Calu3 (cell line): ENCODE measurements at regions not wholly inside any gene's neighbourhood (a gene's known extent, or its start where the extent isn't known, plus 50 kb on each side); places are given as distances from the start of the nearest gene placed in this dataset.
"Not testable (repeated sequence)": the region's sequence is repeated elsewhere in the genome, so short reads cannot be mapped to it uniquely, and the experiment has no call there.

Experiments
- BruUV-seq: library from RNA; stranded (reverse); fragments of 400-500 nt; replicated peaks from 2 replicates; lab custom pipeline; 2021; lab: Mats Ljungman, UMichigan
- CTCF ChIA-PET: fragments of 300-600 bp; sonication (Branson Sonifier 250); formaldehyde crosslinking; loops from one replicate; lab custom pipeline; 2022; ENCODE audit warnings: antibody characterized with exemption; lab: Charles Lee
- DNase-seq: peaks from one replicate; pipeline ENCODE4 v3.0.0; 2022
- H3K27ac Mint-ChIP-seq: one replicate; pipeline ENCODE4 v1.8.0; 2022; ENCODE audit warnings: mixed read lengths; ENCODE audit not compliant: unreplicated experiment
- H3K27me3 Mint-ChIP-seq: one replicate; pipeline ENCODE4 v1.8.0; 2022; ENCODE audit warnings: mixed read lengths; ENCODE audit not compliant: unreplicated experiment
- H3K36me3 Mint-ChIP-seq: one replicate; pipeline ENCODE4 v1.8.0; 2022; ENCODE audit warnings: mild to moderate bottlenecking, moderate library complexity, mixed read lengths; ENCODE audit not compliant: insufficient read depth, unreplicated experiment
- H3K4me1 Mint-ChIP-seq: one replicate; pipeline ENCODE4 v1.8.0; 2022; ENCODE audit warnings: mild to moderate bottlenecking, low read depth, mixed read lengths; ENCODE audit not compliant: unreplicated experiment
- H3K4me3 Mint-ChIP-seq: one replicate; pipeline ENCODE4 v1.8.0; 2022; ENCODE audit warnings: mild to moderate bottlenecking, low read depth, moderate library complexity, mixed read lengths; ENCODE audit not compliant: unreplicated experiment
- H3K9me3 Mint-ChIP-seq: one replicate; pipeline ENCODE4 v1.8.0; 2022; ENCODE audit warnings: low read depth, mixed read lengths; ENCODE audit not compliant: unreplicated experiment
- intact Hi-C: fragments of 100-400 bp; cut with micrococcal nuclease; formaldehyde crosslinking; loops from one replicate; pipeline ENCODE4 v1.10.0; 2022; ENCODE audit not compliant: unreplicated experiment
- TF ChIP-seq, protein P1 (sequence below): fragments of 200-600 bp; IDR thresholded peaks from one replicate; pipeline ENCODE4 v1.8.0; 2022; ENCODE audit warnings: antibody characterized with exemption; ENCODE audit not compliant: unreplicated experiment

DNA sequence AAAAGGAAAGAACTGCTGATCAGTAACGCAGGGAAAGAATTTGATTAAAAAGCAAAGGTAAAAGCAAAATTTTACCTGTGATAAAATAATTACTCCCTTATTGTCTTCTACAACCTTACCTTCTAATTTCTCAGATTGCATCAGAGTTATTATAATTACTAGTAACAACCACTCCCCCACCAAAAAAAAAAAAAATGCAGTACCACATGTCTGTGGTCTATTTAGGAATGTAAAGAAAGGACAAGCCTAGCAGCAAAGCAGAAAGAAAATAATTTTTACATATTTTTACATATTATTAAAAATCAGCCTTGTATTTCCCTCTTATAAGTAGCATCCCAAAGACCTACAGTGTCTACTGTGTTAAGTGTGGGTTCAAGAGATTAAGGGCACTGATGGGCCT is 430.4 kb downstream of the TFEC start:
- H3K27me3 Mint-ChIP-seq, result no peaks in the 10 kb centered on the region
- intact Hi-C loops, result no loop called here
- DNase-seq, result no peak
- BruUV-seq, result no TSS peak
- no peaks in the 10 kb centered on the region for H3K36me3 Mint-ChIP-seq
- no peak overlapping the region for H3K4me3 Mint-ChIP-seq
- H3K4me1 Mint-ChIP-seq, result no peaks in the 10 kb centered on the region
- H3K27ac Mint-ChIP-seq, result no peak overlapping the region
- CTCF ChIA-PET, result no interaction called here
- H3K9me3 Mint-ChIP-seq, result peaks cover 11% of the 10 kb centered on the region
- TF ChIP-seq, protein P1, sequence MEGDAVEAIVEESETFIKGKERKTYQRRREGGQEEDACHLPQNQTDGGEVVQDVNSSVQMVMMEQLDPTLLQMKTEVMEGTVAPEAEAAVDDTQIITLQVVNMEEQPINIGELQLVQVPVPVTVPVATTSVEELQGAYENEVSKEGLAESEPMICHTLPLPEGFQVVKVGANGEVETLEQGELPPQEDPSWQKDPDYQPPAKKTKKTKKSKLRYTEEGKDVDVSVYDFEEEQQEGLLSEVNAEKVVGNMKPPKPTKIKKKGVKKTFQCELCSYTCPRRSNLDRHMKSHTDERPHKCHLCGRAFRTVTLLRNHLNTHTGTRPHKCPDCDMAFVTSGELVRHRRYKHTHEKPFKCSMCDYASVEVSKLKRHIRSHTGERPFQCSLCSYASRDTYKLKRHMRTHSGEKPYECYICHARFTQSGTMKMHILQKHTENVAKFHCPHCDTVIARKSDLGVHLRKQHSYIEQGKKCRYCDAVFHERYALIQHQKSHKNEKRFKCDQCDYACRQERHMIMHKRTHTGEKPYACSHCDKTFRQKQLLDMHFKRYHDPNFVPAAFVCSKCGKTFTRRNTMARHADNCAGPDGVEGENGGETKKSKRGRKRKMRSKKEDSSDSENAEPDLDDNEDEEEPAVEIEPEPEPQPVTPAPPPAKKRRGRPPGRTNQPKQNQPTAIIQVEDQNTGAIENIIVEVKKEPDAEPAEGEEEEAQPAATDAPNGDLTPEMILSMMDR, result no peak

DNA sequence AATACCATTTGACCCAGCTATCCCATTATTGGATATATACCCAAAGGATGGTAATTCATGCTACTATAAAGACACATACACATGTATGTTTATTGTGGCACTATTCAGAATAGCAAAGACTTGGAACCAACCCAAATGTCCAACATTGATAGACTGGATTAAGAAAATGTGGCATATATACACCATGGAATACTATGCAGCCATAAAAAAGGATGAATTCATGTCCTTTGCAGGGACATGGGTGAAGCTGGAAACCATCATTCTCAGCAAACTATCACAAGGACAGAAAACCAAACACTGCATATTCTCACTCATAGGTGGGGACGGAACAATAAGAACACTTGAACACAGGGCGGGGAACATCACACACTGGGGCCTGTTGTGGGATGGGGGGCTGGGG is 431.4 kb downstream of the TFEC start:
- CTCF ChIA-PET, BruUV-seq, H3K36me3 Mint-ChIP-seq, H3K27ac Mint-ChIP-seq, DNase-seq, H3K4me1 Mint-ChIP-seq, intact Hi-C loops, H3K4me3 Mint-ChIP-seq, H3K27me3 Mint-ChIP-seq: not testable (repeated sequence)
- H3K9me3 Mint-ChIP-seq, result peaks cover 18% of the 10 kb centered on the region

DNA sequence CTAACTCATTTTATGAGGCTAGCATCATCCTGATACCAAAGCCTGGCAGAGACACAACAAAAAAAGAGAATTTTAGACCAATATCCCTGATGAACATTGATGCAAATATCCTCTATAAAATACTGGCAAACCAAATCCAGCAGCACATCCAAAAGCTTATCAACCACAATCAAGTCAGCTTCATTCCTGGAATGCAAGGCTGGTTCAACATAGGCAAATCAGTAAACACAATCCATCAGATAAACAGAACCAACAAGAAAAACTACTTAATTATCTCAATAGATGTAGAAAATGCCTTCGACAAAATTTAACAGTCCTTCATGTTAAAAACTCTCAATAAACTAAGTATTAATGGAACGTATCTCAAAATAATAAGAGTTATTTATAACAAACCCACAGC is 433.3 kb downstream of the TFEC start:
- H3K36me3 Mint-ChIP-seq, H3K27ac Mint-ChIP-seq, H3K4me1 Mint-ChIP-seq, BruUV-seq, H3K27me3 Mint-ChIP-seq, CTCF ChIA-PET, intact Hi-C loops, H3K4me3 Mint-ChIP-seq, DNase-seq: not testable (repeated sequence)
- peaks cover 18% of the 10 kb centered on the region for H3K9me3 Mint-ChIP-seq

DNA sequence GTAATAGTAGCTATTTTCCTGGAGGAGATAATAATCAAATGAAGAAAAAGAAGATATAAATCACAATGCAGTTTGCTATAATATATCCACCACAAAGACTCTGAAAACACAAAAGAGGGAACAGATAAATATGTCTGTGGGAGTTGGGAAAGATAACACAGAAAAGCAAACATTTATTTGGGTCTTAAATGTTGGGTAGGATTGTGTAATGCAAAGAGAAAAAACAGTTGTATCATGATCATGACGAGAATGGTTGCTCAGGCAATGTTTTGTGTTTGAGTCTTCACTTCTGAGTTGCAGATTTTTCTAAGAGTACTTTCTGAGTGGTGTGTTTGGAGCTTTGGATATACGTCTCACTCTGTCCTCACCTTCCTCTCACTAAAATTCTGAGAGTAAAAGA is 437.5 kb downstream of the TFEC start:
- no TSS peak for BruUV-seq
- Mint-ChIP-seq H3K4me1 (no peaks in the 10 kb centered on the region), H3K27me3 (no peaks in the 10 kb centered on the region), H3K9me3 (peaks cover 18% of the 10 kb centered on the region), H3K27ac (no peak overlapping the region), H3K4me3 (no peak overlapping the region), H3K36me3 (no peaks in the 10 kb centered on the region)
- TF ChIP-seq, protein P1, result no peak
- CTCF ChIA-PET, result no interaction called here
- intact Hi-C loops, result no loop called here
- no peak for DNase-seq

DNA sequence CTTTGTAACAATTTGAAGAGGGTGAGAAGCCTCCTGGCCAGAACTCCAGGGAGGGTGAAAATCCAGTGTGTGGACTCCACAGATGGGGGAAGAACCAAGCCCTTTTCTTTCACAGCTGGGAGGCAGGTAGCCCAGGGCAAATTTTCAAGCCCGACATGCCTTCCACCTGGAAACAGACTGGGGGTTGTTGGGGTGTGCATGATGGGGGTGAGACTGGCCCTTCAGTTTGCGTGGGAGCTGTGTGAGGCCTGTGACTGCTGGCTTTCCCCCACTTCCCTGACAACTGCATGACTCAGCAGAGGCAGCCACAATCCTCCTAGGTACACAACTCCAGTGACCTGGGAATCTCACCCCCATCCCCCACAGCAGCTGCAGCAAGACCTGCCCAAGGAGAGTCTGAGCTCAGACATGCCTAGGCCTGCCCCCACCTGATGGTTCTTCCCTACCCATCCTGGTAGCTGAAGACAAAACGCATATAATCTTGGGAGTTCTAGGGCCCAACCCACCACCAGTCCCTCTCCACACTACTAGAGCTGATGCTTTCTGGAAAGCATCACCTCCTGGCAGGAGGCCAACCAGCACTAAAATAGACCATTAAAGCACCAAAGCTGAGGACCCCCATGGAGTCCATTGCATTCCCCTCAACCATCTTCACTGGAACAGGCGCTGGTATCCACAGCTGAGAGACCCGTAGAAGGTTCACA is 445.4 kb downstream of the TFEC start:
- TF ChIP-seq, protein P1, result no peak
- CTCF ChIA-PET, result no interaction called here

More for the DNA sequence above, 445.4 kb downstream of the TFEC start:
- intact Hi-C loops, result no loop called here
- Mint-ChIP-seq H3K27me3 (no peaks in the 10 kb centered on the region), H3K9me3 (no peaks in the 10 kb centered on the region), H3K4me1 (no peaks in the 10 kb centered on the region), H3K36me3 (no peaks in the 10 kb centered on the region), H3K4me3 (no peak overlapping the region), H3K27ac (no peak overlapping the region)
- no TSS peak for BruUV-seq
- DNase-seq, result no peak
